Stimulated activated CD4-positive, alpha-beta T cell treated with anti-CD3 and anti-CD28 coated beads, Interleukin-2, amount 100 ng/mL, for 24 hours (primary cell): ENCODE measurements at regions not wholly inside any gene's neighbourhood (a gene's known extent, or its start where the extent isn't known, plus 50 kb on each side); places are given as distances from the start of the nearest gene placed in this dataset.
"Not testable (repeated sequence)": the region's sequence is repeated elsewhere in the genome, so short reads cannot be mapped to it uniquely, and the experiment has no call there.

ENCODE experiments used
- DNase-seq, 2 donors: peaks; one replicate each; pipeline ENCODE4 v3.0.0-alpha.2; 2020

DNA sequence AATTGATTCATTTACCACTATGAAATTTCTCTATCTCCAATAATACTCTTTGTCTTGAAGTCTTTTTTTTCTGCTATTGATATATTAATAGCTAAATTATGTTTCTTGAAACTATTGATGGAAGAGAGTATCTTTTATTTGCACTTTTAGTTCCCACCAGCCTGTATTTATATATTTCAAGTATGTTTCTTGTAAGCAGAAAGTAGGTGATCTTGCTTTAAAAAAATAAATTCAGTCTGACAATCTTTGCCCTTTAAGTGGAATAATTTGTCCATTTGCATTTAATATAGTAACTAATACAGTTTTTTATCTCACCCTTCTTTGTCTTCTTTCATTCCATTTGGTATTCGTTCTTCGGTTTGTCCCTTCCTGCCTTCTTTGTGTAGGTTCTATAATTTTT, 790.5 kb downstream of the MCTP2 start:
- DNase-seq, result no peak

DNA sequence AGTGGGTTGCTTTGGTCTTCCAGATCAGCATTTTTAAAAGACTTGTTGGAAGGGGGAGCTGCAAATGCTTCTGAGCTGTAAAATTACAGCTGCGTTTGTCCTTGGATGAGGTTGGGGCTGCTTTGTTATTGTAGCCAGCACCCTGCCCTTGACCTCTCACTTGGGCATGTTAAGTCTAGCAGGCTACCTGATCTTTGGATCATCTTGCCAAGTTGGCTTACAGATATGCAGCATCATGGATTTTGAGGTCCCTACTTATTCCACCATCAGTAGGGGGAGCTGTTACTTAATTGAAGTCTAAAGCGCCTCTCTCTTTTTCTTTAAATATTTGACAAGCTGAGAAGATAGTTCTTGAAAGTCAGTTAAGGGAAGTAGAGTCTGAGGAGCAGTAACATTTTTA, 793.0 kb downstream of the MCTP2 start:
- DNase-seq, result no peak

DNA sequence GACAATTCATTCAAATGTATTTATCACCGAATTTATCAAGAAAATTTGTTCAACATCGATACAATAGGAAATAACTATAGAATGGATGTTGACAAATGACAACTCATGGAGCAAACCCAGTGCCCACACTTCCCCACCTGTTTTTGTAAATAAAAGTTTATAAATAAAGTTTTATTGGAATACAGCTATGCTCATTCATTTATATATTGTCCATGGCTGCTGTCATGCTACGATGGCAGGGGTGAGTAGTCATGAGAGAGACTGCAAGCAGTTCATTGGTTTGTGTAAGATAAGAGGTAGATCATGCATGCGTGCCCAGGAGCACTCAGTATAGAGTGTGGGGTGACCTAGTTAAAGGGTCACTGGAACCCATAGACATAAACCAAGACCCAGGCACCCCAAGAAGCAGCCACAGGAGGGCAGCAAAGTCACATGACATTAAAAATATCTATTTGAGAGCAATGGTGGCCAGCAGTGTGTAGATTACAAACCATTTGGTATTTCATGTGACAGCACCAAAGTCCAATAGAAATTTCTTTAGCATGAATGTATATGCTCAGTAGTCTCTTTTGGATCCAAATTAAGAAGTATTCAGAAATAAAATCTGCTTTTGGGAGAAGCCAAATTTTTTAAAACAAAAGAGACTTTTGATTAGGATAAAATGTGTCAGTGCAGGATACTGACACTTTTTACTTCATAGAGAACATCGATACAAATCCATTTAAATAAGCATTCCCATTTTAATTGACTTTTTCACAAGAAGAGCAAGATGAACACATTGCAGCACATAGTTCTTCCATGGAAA, 794.8 kb downstream of the MCTP2 start:
- peak in 1 of 2 donors; percentile 39 for DNase-seq

DNA sequence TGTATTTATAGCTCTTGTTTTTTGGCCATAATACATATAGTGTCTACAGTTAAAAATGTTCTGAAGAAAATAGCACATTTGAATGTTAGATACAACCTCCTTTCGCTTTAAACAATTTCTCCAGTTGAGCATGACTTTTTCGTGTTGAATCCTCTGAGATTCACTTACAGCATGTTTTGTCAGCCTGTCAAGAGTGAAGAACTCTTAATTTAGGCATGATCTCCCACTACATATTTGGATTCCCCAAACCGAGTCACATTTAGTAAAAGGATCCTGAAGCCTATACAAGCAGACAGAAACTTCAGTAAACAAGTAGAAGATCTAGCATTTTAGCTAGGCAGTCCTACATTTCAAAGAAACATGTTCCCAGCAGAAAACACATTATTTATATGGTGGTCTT, 796.6 kb downstream of the MCTP2 start:
- DNase-seq, result no peak

DNA sequence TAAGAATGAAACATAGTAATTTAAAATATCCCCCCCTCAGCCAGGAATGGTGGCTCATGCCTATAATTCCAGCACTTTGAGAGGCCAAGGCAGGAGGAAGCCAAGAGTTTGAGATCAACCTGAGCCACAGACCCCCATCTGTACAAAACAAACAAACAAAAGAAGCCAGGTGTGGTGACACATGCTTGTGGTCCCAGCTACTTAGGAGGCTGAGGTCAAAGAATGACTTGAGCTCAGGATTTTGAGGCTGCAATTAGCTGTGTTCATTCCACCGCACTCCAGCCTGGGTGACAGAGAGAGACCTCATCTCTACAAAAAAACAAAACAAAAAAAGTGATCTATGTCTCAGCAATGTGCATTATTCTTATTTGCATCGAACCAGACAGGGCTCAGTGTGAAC, 800.8 kb downstream of the MCTP2 start:
- DNase-seq, result no peak

DNA sequence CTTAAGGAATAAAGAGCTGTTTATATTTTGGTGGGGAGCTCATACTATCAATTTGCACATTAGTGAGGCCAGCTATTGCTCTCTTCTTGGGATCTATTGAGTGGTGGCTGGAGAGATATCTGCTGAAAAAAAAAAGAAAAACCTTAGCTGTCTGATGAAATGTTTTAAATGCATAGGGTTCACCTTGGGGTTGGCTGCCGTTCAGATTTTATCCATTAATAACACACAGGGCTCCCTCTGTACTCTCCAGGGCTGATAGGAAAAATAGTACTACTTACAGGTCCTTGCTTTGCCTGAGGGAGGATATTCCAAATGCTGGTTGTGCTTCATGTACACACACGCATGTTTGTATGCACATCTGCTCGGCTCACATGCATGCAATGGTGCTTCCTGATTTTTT, 803.7 kb downstream of the MCTP2 start:
- no peak for DNase-seq

DNA sequence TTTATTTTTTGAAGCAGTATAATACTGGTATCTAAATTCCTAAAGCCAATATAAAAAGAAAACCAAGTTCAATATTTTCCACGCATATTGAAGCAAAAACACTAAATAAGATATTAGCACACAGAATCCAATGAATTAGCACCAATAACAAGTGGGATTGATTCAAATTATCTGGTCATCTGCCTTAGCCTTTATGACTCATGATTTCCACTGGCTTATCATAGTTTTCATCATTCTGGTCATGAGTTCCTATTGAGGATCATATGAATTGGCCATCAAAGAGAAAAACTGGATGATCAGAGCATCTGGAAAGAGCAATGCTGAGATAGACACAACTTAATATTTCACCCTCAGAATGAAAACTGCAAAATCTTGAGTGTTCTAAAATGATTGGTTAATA, 809.9 kb downstream of the MCTP2 start:
- no peak for DNase-seq

DNA sequence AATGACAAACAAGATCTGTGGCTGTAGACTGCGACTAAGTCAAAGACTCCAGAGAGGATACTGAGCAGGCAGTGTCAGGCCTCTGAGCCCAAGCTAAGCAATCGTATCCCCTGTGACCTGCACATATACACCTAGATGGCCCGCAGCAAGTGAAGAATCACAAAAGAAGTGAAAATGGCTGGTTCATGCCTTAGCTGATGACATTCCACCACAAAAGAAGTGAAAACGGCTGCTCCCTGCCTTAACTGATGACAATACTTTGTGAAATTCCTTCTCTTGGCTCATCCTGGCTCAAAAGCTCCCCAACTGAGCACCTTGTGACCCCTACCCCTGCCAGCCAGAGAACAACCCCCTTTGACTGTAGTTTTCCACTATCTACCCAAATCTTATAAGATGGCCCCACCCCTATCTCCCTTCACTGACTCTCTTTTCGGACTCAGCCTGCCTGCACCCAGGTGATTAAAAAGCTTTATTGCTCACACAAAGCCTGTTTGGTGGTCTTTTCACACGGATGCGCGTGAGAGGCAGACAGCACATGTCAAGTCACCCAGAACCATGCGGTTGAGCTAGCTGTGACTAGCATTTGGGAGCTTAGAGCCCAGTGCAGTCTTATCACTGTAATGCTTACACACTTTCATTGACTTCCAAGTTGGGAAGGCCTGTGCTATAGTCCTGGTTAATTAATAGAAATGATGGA, 812.0 kb downstream of the MCTP2 start:
- not testable (repeated sequence) for DNase-seq

DNA sequence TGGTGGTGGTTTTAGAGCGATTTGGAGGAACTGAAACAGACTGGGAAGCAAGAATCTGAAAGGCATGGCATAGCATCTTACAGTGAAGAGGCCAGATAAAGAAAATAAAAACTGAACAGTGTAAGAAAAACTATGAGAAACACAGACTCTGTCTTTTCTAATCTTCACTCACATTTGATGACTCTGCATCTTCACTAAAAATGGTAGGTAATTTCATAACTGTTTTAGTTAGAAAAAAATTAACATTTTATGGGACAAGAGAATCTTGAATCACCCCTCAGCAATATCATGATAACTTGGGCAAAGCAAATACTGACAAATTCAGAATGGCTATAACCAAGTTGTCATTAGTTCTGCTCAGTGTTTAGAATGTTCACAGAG, 812.6 kb downstream of the MCTP2 start:
- no peak for DNase-seq

DNA sequence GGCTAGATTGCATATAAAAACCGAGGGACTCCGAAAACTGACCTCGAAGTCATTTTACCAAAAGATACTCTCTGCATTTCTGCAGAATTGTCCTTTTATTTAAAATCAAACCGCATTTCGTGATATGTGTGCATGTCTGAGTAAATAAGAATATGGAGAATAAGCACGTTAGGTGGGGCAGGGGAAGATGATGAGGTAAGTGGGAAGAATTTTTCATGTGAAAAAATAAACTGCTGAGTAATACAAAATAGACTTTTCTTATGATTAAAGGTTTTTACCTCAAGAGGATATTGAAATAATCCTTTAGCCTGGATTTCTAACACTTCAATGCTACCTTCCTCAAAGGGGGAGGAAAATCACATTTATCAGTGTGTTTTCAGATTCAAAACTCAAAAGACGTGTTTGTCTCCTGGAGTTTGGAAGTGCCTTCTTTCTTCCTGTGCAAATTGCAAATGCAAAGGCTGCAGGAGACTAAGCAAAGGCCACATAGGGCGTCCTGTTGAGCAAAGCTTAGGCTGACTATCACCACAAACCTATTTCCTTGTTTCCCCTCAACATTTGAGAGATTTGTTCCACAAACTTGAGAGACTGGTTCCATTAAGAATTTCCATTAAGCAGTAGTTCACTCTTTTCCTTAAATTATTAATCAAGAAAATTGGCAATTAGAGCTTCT, 813.5 kb downstream of the MCTP2 start:
- DNase-seq, result no peak

DNA sequence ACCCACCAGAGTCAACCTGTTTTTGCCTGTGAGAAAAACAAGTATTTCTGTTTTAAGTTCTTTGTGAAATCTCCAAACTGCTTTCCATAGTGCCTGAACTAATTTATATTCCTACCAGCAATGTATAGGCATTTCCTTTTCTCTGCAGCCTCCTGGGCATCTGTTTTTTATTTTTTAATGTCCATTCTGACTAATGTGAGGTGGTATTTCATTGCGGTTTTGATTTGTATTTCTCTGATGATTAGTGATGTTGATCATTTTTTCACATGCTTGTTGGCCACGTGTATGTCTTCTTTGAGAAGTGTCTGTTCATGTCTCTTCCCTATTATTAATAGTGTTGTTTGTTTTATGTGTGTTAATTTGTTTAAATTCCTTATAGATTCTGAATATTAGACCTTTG, 820.5 kb downstream of the MCTP2 start:
- DNase-seq, result no peak

DNA sequence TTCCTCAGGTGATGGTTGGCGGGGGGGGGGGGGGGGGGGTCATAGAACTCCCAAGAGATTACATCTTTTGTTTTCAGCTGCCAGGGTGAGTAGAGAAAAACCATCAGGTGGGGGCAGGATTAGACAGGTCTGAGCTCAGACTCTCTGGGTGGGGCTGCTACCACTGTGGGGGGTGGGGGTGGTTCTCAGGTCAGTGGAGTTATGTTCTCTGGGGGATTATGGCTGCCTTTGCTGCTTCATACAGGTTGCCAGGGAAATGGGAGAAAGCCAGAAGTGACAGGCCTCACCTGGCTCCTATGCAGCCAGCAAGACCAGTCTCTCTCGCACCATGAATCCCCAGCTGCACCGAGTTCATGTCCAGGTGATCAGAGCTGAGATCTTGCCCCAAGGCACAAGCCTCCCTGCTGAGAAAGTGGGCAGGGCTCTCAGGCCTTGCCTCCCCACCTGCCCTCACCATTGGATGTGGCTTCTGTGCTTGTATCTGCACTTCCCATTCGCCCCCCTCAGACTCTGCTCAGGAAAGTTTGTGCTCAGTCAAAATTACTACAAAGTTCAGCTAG, 828.1 kb downstream of the MCTP2 start:
- no peak for DNase-seq

DNA sequence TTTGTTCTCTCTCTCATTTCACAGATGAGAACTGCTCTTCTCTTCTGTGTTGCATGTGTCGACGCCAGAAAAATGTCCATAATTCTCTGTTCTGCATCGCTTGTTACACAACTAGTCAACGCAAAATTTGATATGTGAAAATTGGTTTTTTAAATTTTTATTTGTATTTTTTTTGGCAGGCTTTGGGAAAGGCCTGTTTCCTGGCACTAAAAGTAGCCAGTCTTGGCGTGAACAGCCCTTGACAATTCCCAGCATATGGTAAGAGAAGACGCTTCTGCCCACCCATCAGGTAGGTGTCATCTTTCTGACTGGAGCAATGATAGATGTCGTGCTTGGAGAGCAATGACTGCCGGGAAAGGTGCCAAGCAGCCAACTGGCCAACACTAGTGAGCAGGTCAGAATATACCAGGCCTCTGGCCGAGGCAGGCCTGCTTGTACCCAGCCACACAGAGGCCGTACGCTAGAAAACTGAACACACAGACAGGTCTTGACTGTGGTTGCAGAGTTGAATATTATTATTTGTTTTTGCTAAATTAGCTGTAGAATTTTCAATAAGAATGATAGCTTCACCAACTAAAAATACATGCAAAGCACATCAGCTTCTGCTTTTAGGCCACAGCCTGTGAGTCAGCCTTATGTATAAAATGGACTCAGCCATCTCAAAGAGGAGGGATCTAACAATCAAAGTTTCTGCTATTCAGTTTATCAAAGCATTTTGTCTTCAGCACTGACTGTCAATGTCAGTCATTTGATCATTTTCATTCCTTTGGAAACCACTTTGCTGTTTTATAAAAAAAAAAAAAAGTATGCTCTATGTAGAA, 837.5 kb downstream of the MCTP2 start:
- DNase-seq, result no peak

DNA sequence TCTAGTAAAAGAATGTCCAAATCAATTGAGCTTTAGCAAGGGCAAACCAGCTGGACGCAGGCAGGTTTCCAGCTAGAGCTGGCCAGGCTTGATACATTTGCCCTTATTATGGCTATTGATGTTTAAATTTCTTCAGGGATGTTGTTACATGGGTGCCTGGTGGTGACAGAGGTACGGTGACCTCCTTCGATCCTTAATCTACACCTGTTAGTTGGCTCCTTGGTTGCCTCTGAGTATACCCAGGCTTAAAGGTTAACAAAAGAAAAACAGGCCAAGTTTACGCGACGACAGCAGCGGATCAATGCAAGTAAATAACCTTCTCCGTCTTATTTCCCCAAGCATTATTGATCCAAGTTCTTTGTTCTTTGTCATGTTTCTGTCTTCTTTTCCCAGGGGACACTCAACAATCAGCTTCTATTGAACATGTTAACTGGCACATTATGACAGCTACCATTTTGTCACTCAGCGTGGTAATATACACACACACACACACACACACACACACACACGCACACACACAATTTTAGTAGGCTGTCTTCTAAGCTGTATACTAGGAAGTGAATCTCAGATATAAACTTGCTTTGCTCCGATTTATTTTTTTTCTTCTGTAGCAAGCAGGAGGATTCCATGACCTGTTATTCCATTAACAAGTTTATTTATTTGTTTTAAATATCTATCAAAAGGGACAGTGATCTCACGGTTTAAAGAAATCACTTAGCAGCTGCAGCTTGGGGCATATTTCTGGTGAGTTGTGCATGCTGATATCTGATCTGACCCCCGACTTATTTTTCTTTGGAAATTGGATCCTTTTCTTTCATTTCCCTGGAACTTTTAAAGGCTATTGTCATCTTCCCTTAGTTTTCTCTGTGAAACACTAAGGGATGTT, 844.7 kb downstream of the MCTP2 start:
- DNase-seq, result no peak

DNA sequence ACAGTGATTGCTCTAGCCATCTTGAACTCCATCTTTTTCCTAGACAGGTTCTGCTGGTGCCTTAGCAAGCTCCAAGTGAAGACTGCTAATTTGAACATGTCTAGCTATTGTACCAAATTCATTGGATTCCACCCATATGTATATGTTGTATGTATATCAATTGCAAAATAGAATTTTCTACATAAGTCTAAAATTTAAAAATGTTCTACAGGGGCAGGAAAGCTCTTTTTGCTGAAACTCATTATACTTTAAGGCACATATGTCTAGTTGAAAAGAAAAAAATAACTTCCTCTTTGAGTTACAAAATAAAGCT, 845.3 kb downstream of the MCTP2 start:
- no peak for DNase-seq

DNA sequence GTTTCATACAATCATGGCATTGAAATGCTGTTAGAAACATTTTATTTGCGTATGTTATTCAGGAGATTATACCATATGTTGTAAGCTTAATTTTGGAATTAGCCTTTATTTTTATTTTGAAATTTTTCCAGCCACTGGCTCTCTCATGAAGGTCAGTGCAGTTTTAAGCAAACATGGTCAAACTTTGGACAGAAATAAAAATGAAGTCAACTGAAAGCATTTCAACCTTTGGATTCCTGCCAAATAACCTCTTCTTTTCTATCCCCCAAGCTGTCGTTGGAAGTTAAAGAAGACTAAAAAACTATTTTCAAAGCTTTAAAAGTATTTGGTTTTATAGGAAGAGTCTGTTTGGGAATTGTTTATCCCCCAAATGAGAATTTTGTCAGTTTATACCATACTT, 846.6 kb downstream of the MCTP2 start:
- DNase-seq, result no peak

DNA sequence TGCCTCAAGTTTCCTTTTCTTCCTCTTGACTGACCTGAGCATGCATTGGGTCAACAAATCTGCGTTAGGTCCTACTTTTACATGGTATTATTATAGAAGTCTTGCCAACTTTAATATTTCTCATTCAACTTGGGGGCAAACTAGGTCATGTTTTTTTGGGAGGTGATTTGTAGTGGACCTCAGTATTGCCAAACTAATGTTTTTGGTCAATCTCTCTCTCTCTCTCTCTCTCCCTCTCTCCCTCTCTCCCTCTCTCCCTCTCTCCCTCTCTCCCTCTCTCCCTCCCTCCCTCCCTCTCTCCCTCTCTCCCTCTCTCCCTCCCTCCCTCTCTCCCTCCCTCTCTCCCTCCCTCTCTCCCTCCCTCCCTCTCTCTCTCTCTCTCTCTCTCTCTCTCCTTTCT, 848.9 kb downstream of the MCTP2 start:
- DNase-seq, result not testable (repeated sequence)

DNA sequence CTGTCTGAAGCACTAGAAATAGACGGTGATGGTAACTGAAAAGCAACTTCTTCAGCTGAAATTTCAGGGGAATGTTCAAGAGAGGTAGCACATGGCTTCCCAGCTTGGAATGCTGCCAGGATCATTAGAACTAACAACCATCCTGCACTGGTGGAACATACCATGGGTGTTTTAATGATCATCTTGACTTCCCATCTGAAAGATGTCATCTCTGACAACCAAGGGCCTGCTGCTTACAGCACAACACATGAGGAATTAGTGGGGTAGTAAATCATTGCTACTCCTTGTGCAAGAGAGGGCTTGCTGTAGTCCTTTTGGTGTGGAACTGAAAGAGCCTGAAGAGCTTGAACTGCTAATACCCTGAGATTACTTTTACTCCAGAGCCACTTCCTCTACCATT, 853.7 kb downstream of the MCTP2 start:
- DNase-seq, result no peak

DNA sequence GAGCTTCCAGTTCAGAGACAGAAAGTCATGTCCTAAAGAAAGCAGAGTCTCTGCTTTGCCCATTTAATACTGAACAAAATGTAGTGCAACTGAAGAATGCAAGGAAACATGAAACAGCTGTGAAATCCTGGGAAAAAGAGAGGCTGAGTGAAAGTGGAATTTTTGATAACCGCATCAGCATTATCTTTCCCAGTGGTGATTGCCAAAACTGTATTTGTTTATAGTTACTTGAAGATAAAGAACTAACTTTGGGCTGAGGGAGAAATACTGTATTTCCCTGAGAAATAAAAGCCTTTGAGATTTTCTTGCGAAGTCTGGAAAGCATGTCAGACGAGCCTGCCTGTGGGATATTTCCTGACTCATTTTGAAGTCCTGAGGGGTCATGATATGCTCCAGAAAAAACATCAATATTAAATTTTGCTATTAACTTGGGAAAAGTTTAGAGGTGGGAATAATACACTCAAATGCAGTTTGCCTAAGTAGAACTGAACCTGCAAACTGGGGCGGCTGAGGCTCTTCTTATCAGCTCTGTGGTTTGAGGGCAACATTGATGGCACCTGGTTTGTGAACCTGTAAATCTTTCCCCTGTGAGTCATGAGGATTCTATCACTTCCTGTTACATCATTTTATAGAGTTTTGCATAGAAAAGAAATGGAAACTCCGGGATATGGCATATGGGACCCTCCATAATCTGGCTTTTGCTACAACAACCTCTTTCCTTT, 855.3 kb downstream of the MCTP2 start:
- DNase-seq, result no peak

DNA sequence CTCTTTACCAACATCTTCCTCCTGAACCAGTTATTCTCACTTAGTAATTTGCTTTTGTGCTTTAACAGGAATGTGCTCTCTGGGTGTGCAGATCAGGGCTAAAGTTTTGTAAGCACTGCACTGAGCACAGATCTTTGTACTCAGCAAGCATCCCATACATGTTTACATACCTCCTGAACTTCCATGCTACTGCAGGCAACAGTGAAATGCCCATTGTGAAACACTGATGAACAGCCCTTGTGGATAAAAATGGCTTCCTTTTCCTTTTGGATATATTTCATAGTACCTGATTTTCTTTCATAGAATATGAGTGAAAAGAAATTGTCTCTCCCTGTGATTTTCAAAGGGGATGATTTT, 855.9 kb downstream of the MCTP2 start:
- DNase-seq, result no peak

DNA sequence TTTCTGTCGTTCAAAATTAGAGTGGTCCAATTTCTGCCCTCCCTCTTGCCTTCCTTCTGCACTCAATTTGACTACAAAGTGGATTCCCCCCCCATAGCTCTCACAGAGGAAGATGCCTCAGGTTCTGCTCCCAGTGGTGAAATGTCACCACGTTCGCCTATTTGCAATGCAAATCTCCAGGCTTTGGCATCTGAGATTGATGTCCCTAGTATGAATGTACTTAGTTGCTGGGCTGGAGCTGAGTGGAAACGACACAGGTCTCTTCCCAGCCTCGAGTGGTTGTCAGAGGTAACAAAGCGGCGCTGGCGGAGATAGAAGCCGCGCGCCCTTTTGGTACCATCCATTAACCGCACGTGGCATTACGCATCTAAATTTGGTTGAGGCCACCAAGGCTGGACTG, 860.1 kb downstream of the MCTP2 start:
- DNase-seq, result no peak
